Right atrium auricular region (tissue), 2 donors: ENCODE measurements at regions not wholly inside any gene's neighbourhood (a gene's known extent, or its start where the extent isn't known, plus 50 kb on each side); places are given as distances from the start of the nearest gene placed in this dataset.

Experiments used
- DNase-seq: peaks from one replicate; pipeline ENCODE4 v3.0.0-alpha.2; 2019; ENCODE audit warnings: low spot score
- H3K27ac ChIP-seq, 2 donors: fragments of 200-600 bp; sonication (generic); 1 replicate in 1 of 2; 2 replicates in 1 of 2; pipeline ENCODE4 v1.5.1; 2016 to 2019
- H3K27me3 ChIP-seq, 2 donors: fragments of 200-600 bp; sonication (generic); one replicate each; pipeline versions ENCODE4 v1.5.1 to v1.6.0; 2017 to 2019
- H3K36me3 ChIP-seq: fragments of 200-600 bp; sonication (generic); one replicate; pipeline ENCODE4 v1.5.1; 2016
- H3K4me1 ChIP-seq, 2 donors: fragments of 200-600 bp; sonication (generic); one replicate each; pipeline versions ENCODE4 v1.5.1 to v1.6.0; 2017 to 2019
- H3K4me3 ChIP-seq, 2 donors: fragments of 200-600 bp; sonication (generic); 1 replicate in 1 of 2; 2 replicates in 1 of 2; pipeline ENCODE4 v1.5.1; 2017 to 2019; ENCODE audit warnings: mild to moderate bottlenecking in 1 of 2, moderate library complexity in 1 of 2
- H3K9me3 ChIP-seq, 2 donors: fragments of 200-600 bp; sonication (generic); one replicate each; pipeline ENCODE4 v1.5.1; 2019
- TF ChIP-seq, protein P1 (sequence below), 2 donors: fragments of 200-600 bp; sonication (generic); IDR thresholded peaks; one replicate each; pipeline ENCODE4 v1.5.1; 2019; ENCODE audit warnings: antibody characterized with exemption in 2 of 2

DNA sequence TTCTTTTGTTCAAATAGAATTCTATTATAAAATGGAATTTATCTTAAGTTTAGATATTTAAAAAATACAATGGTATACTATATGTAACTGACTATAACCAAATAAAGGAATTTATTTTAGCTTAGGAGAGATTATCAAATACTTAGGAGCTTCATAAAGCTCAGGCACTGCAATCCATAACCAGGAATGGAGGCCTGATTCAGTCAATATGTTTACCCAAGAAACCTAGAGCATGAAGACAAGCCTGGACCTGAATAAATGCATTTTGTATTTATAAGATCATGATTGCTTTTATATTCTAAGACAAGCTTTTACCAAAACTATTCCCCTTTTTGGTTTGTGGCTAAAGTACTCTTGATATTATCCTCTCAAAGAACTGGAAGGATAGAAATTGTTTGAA is 742.6 kb downstream of the FAT4 start:
- H3K36me3 ChIP-seq: no peaks in the 10 kb centered on the region
- no peaks in the 10 kb centered on the region for H3K27me3 ChIP-seq
- H3K9me3 ChIP-seq: no peaks in the 10 kb centered on the region
- TF ChIP-seq, protein P1, sequence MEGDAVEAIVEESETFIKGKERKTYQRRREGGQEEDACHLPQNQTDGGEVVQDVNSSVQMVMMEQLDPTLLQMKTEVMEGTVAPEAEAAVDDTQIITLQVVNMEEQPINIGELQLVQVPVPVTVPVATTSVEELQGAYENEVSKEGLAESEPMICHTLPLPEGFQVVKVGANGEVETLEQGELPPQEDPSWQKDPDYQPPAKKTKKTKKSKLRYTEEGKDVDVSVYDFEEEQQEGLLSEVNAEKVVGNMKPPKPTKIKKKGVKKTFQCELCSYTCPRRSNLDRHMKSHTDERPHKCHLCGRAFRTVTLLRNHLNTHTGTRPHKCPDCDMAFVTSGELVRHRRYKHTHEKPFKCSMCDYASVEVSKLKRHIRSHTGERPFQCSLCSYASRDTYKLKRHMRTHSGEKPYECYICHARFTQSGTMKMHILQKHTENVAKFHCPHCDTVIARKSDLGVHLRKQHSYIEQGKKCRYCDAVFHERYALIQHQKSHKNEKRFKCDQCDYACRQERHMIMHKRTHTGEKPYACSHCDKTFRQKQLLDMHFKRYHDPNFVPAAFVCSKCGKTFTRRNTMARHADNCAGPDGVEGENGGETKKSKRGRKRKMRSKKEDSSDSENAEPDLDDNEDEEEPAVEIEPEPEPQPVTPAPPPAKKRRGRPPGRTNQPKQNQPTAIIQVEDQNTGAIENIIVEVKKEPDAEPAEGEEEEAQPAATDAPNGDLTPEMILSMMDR (IDR thresholded peaks at IDR 0.05): no peak
- no peak for DNase-seq
- H3K4me1 ChIP-seq: no peaks in the 10 kb centered on the region
- H3K4me3 ChIP-seq: no peak overlapping the region
- no peak overlapping the region for H3K27ac ChIP-seq

DNA sequence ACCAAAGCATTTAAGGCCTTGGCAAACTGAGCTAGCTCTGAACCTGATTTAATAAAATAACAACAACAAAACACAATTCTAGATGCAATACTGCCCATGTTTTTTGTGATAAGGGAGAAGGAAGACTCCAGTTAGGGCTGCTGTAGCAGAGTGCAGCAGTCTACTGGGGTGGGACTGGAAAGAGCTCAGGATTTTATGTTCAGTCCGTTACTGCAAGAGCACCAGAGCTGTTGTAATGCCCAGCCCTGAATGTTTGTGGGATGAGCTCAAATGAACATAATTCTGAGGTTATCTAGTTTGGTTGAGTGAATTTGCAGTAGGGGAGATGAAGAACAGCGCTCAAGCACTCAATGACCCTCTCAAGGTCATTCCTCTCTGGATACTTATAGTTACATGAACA is 743.8 kb downstream of the FAT4 start:
- TF ChIP-seq, protein P1 (IDR thresholded peaks at IDR 0.05): no peak
- no peaks in the 10 kb centered on the region for H3K27me3 ChIP-seq
- H3K4me3 ChIP-seq: no peak overlapping the region
- no peaks in the 10 kb centered on the region for H3K9me3 ChIP-seq
- H3K27ac ChIP-seq: no peak overlapping the region
- H3K4me1 ChIP-seq: no peaks in the 10 kb centered on the region
- H3K36me3 ChIP-seq: no peaks in the 10 kb centered on the region
- DNase-seq: no peak

DNA sequence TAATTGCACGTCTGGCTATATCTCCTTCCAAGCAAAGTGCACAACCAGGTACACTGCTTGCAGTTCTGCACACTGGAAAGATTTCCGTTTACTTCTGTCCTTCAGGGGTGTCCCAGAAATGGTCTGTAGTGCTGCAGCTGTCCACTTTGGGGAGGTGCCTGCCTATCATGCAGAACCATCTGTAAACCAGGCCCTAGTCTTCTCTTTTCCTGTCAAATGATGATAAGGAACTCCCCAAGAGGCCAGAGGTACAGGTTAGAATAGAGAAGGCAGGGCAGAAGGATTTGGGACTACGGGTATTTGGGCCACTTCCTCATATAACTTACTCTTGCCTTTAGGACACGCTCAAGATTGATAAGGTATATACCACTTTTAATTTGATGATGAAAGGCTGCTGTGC is 746.9 kb downstream of the FAT4 start:
- Histone ChIP-seq H3K27ac (no peak overlapping the region), H3K4me3 (no peak overlapping the region), H3K36me3 (no peaks in the 10 kb centered on the region), H3K9me3 (no peaks in the 10 kb centered on the region), H3K27me3 (no peaks in the 10 kb centered on the region), H3K4me1 (no peaks in the 10 kb centered on the region)
- TF ChIP-seq, protein P1 (IDR thresholded peaks at IDR 0.05): no peak
- DNase-seq: no peak

DNA sequence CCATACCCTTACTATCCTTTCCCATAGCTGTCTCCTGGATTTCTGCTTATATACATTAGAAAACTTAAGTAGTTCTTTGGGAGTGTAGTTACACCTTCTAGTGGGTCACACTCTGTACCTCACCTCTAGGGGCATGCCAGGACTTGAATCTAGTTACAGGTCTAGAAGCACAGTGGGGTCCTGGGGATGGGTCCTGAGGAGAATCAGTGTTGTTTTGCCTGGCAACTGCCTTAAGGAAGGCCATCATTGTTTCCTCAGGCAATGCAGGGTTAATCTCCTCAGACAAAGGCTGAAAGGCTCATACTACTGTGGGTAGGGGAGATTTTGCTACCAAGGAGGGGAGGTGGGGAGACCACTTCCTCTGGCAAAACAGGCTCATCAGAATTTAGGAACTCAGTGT is 750.3 kb downstream of the FAT4 start:
- TF ChIP-seq, protein P1 (IDR thresholded peaks at IDR 0.05): no peak
- Histone ChIP-seq H3K9me3 (no peaks in the 10 kb centered on the region), H3K4me3 (no peak overlapping the region), H3K27ac (no peak overlapping the region), H3K36me3 (no peaks in the 10 kb centered on the region), H3K4me1 (no peaks in the 10 kb centered on the region), H3K27me3 (no peaks in the 10 kb centered on the region)
- no peak for DNase-seq

DNA sequence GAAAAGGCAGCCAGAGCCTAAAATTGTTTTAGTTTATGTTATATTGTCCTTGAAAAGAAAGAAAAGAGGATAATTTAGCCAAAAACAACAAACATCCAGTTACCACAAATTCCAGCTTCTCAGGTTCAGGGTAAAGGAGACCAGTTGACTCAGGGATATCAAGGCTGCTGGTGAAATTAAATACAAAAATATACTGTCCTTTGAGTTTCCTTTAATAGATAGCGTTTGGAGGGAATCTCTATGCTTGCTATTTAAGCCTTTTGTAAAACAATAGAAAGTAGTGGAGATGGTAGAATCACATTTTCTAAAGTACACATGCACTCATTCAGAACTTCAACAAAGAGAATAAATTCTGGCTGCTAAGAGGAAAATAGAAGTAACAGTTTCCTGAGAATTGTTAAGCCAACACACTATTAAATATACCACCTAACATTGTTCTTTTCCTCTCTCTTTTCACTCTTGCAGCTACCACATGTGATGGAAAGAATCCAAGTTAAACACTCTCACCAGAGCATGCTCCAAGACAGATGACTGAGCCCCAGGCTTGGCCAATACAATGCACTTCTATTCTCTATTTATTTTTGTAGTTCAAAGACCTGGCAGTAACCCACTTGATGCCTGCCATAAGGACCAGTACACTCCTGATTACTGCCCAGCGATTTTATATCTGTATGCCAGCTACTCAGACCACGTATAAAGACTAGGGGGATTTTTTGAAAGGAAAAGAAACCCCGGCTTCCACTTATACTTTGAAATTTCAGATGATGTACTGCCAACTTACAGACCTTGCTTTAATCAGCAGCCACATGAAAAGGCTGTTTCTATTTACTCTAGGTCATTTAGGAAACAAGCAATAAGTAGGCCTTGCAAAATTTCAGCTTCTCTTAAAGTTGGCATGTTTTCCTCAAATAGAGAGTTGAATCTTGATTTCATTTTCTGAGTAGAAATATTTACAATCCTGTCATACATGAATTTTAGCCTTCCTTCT is 756.9 kb downstream of the FAT4 start:
- Histone ChIP-seq H3K9me3 (no peaks in the 10 kb centered on the region), H3K27me3 (no peaks in the 10 kb centered on the region), H3K27ac (peak overlapping the region in 1 of 2 donors; percentile 41), H3K36me3 (no peaks in the 10 kb centered on the region), H3K4me1 (peaks cover 0 to 9% of the 10 kb centered on the region in 2 donors), H3K4me3 (no peak overlapping the region)
- TF ChIP-seq, protein P1 (IDR thresholded peaks at IDR 0.05): no peak
- no peak for DNase-seq
